Stimulated activated CD8-positive, alpha-beta memory T cell treated with anti-CD3 and anti-CD28 coated beads, Interleukin-12 subunit alpha, Interleukin-12 subunit beta, amount 100 ng/mL, for 4 hours (primary cell): ENCODE measurements at regions not wholly inside any gene's neighbourhood (a gene's known extent, or its start where the extent isn't known, plus 50 kb on each side); places are given as distances from the start of the nearest gene placed in this dataset.

ENCODE experiments used
- DNase-seq: peaks from one replicate; pipeline ENCODE4 v3.0.0-alpha.2; 2020; ENCODE audit warnings: low read depth

GRCh38 chr2:41886757-41887156, 161.1 kb upstream of the PKDCC start:
- no peak for DNase-seq

GRCh38 chr2:41890341-41890740, 157.5 kb upstream of the PKDCC start:
- DNase-seq, result no peak

DNA sequence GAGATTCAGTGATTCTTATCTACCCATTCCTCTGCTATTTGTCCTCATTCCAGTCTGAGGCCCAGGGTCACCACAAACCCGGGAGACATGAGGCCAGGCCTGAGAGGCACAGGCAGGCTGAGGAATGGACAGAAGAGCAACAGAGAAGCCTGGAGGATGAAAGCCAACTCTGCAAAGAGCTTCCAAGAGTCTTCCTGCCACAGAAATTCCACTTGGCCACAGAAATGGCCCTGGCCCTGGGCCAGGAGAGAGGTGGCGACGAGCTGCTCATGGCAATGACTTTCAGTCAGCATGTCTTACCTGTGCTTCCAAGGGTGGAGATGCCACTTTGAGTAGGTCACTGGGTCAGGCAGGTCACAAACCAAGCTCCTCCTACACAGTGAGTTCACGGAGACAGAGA, 155.3 kb upstream of the PKDCC start:
- no peak for DNase-seq

DNA sequence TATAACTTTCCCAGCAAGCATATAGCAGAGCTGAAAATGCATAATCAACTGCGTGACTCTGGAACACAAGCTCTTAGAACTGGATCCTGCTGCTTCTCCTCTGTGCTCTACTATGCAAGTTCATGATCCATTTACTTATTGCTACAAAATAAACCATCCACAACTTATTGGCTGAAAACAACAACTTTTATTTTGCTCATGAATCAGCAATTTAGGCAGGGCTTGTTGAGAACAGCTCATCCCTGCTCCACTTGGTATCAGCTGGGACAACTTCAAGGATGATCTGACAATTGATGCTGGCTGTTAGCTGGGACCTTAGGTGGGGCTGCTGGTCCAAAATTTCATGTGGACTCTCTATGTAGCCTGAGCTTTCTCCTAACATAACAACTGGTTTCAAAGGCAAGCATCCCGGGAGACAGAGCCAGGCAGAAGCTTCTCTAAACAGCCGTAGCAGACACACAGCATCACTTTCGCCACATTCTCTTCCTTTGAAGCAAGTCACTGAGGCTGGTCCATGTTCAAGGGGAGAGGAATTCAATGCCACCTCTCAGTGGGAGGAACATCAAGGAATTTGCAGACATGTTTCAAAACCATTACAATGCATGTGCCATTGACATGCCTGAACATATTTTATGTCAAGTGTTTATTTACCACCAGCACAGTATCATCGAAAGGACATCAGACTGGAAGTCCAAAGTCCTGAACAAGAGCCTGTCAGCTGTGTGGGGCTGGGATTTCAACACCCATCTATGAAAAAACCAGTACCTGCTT, 153.1 kb upstream of the PKDCC start:
- no peak for DNase-seq

DNA sequence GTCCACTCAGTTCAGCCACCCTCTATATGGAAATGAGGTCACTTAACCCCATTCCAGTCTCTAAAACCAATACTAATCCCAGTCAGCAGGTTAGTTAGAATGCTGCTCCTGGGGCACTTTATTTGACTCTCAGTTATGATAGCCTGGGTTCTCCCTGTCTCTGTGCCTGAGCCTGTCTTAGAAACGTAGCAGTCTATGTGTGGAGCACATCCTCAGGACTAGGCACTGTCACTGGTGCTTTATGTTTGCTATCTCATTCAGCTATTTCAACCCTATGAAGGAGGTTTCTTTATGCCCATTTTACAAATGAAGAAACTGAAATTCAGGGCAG, 152.5 kb upstream of the PKDCC start:
- no peak for DNase-seq

DNA sequence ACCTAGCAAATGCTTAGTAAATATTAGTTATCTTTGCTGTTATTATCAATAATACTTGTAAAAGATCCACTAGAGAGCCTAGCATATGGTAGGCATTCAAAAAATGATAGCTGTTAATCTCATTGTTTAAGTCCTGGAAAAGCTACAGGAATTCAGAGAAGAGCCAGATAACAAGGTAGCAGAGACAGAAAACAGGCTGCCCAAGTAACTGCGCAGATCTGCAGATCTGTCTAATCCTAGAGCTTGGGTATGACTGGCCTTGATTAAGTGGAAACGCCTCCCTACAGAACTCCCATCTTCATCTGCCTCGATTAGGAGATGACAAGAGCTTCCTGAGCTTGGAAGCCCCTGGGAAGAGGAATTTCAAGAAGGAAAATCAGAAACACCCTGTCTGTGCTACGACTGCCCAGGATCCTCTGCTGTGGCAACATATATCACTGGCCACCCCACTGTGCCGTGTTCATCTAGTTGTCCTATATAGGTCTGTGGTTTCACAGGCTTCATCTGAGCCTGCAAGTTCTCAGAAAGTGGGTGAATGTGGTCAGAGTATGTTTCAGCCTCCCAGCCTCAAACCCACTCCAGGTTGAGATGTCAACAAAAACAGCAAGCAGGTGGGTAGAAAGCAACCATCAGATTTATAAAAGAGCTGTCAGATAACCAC, 151.5 kb upstream of the PKDCC start:
- DNase-seq, result peak; percentile 5

DNA sequence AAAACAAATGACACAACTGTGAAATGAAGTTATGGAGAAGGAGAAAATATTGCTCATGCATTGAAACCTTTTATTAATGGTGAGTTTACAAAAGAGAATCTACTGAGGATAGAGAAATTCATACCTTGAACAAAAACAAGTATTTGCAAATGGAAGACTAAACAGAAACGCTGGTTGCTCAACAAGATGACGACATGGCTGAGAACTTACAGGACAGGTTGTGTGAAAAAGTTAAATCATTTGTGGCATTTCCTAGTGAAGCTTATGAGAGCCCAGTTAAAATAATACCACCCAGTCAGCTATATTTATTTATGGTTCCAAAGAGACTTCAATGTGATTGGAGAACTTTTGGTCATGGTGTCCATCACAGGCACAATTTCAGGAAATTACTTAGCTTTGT, 148.6 kb upstream of the PKDCC start:
- DNase-seq, result no peak

GRCh38 chr2:41900101-41900577, 147.7 kb upstream of the PKDCC start:
- no peak for DNase-seq

- DNase-seq, result no peak
Measured at GRCh38 chr2:41902897-41903296, 144.9 kb upstream of the PKDCC start.

DNA sequence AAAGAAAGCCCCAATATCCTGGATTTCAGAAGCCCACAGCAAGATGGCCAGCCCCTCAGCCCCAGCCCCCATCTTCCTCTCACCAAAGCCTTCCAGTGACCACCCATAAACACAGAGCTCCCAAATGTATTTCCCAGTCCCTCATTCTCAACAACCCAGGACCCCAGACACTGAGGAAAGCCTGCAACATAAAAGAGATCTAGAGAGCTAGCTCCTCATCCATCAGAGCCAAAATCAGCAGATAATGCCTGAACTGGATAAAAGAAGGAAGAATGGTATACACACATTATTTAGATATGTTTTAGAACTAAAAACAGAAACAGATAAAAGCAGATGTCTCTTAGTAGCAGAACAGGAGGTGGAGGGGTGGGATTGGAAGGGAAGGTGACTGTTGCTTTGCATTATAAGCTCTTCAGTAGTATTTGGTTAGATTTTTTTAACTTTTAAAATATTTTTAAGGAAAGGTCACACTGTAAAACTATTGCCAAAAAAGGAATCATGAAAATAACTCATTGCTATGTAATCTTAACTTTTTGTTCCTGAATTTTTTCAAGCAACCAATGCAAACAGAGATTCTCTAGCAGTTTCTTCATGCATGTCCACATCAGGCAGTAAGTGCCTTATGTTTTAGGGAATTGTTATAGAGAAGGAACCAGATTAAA, 144.2 kb upstream of the PKDCC start:
- no peak for DNase-seq

GRCh38 chr2:41904459-41904858, 143.4 kb upstream of the PKDCC start:
- DNase-seq, result no peak

DNA sequence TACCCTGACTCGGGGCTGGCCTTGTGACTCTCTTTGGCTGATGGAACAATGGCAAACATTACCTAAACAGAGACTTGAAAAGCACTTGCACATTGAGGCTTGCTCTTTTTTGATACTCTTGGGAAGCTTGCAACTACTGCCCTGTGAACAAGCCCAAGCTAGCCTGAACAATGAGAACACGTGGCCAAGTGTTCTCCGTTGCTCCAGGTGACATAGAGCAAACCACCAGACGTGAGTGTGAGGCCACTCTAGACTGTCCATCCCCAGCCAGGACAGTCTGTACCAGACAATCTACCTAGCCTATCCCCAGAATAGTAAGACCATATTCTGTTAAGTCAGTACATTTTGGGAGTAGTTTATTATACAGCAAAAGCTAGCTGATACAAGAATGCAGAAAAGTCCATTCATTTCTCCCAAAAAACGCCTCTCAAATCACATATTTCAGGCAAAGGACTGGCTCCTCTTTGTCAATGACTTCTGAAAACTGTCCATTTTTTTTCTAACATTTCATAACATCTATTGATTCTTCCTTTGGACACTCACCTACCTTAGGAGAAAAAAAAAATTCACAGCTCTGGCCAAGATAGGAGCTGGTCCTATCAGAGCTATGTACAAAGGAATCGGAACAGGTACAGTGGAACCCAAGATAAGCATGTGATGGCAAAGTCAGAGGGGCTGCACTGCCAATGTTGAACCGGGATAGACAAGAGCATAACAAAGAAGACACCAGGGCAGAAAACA, 142.1 kb upstream of the PKDCC start:
- DNase-seq, result no peak

- no peak for DNase-seq
Measured at GRCh38 chr2:41906338-41906725, 141.5 kb upstream of the PKDCC start.

- no peak for DNase-seq
Measured at GRCh38 chr2:41907141-41907540, 140.7 kb upstream of the PKDCC start.

DNA sequence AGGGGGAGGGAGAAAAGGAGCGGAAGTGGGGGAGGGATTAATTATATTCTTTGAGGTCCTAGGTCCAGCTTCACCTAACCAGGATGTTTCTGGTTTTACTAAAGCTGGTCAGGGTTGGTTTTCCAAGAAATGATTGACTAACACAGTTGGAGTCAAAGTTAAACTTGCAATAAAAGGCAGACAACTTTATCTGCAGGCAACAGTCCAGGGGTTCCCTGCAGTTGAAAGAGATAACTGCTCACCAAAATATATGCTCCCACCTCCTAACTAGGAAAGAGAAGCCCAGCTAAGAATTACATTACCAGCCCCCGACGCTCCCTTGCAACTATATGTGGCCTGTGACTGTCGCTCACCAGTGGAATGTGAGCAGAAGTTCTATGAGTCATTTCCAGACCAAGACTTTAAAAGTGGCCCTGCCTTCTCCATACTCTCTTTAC, 140.0 kb upstream of the PKDCC start:
- DNase-seq, result no peak

DNA sequence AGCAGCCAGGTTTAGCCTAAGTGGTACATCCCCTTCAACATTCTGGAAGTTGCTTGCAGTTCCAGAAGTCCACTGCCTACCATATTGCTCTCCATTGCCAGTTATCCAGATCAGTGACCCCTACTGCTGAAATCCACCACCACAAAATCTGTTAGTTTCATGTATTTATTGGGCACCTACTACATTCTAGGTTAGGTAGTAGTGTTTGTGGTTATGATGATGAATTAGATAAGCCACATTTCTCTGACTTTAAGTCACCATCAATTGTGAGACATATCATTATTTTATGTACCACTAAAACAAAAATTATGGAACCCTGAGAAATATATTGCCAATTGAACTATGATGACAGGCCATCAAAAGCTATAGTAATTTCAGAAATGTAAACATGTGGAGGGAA, 139.5 kb upstream of the PKDCC start:
- no peak for DNase-seq

DNA sequence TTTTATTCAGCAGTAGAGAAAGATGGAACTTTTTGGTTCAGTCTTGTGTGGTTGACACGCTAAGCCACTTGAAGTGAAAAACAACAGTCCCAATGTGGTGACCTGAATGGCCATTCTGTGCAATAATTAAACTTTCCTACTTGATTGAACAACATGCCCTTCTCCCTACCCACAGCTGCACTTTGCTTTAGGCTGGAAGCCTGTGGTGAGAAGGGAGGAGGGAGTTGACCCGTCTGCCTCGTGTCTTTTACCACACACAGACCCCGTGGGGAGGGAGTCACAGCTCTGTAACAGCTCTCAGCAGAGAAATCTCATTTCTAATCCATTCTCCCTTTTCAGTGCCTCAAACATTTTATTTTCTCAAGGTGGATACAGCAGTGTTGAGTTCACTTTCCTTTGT, 138.2 kb upstream of the PKDCC start:
- no peak for DNase-seq

- no peak for DNase-seq
Measured at GRCh38 chr2:41910126-41910525, 137.7 kb upstream of the PKDCC start.

DNA sequence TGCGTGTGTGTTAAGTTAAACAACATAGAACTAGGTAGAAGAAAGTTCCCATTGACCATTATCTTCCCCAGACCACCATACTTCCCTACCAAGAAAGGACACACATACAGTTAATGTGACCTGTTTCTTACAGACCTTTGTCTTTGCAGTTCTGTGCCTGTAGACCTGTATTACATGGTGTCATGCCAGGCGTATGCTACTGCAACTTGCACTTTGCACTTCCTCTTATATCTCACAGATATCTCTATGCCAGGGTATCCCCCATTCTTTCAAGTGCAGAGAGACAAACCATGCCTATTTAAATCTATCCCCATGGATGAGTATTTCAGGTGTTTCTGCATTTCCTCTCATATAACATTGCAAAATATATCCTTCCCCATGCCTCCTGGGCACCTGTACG, 136.8 kb upstream of the PKDCC start:
- no peak for DNase-seq

DNA sequence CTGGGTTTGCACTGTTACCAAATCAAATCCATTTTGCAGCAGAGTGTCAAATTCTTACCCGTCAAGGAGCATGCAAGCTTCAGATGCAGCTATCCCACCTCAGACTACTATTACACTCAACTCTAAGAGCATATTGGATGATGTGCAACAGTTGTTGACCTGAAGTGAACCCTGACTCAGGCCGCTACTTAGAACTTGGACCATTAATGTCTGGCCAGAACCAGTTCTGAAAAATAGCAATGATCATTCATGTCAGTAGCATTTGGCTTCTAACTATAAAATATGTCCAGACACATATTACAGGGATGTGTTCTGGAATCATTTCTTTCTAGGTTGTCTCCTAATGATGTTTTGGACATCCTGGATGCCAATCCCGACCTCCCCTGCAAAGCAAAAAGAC, 135.5 kb upstream of the PKDCC start:
- DNase-seq, result no peak

DNA sequence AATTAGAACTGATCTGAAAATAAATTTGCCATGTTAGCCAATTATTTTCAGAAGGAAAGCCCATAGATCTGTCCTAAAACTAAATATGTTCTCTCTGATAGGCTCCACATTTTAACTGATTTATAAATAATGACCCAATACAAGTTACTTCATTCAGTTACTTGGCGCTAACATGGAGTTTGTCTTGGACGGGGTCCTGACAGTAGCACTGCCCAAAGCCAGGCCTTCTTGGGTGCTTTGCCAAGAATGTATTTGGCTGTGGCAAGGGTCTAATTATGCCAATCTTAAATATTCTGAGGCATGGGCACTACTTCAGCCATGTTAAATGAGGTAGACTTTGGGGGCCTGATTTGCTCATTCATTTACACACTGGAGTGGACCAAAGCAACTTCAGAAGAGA, 135.0 kb upstream of the PKDCC start:
- no peak for DNase-seq

DNA sequence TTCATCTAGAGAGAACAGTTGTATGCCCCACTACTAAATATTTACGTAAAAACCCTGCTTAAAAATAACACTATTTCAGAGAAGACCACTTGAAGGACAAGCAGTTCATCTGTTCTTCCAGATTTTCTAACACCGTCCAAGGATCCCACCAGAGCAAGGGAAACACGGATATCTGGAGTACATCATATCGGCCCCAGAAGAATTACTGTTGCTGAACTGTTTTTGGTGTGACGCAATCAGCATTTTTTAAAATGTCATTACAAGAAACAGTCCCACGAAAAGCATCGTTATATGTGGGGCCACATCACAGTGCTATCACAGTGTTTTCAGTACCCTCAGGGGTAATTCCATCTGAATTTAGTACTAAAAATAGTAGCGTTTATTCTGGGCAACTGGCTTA, 134.5 kb upstream of the PKDCC start:
- no peak for DNase-seq
